Spleen (tissue), 11 donors: ENCODE measurements at regions not wholly inside any gene's neighbourhood (a gene's known extent, or its start where the extent isn't known, plus 50 kb on each side); places are given as distances from the start of the nearest gene placed in this dataset.

ENCODE experiments used
- DNase-seq: peaks from one replicate; pipeline ENCODE4 v3.0.0-alpha.2; 2020
- H3K27ac ChIP-seq, 8 donors: fragments of 200-600 bp; sonication (generic) in 7 of 8; 1 replicate in 4 of 8; 2 replicates in 4 of 8; pipeline versions ENCODE4 v1.5.0 to v1.8.0; 2016 to 2021; ENCODE audit warnings: inconsistent platforms in 4 of 8, mild to moderate bottlenecking in 4 of 8, moderate library complexity in 1 of 8
- H3K27me3 ChIP-seq, 7 donors: fragments of 200-600 bp; sonication (generic) in 6 of 7; replicated peaks in 1 of 7; 1 replicate in 4 of 7; 2 replicates in 3 of 7; pipeline versions ENCODE4 v1.5.0 to v1.8.0; 2016 to 2021; ENCODE audit warnings: inconsistent platforms in 3 of 7, mild to moderate bottlenecking in 1 of 7
- H3K36me3 ChIP-seq, 6 donors: fragments of 200-600 bp; sonication (generic) in 5 of 6; 1 replicate in 4 of 6; 2 replicates in 2 of 6; pipeline versions ENCODE4 v1.5.0 to v1.8.0; 2016 to 2021; ENCODE audit warnings: inconsistent platforms in 2 of 6
- H3K4me1 ChIP-seq, 6 donors: fragments of 200-600 bp; sonication (generic) in 5 of 6; 1 replicate in 3 of 6; 2 replicates in 3 of 6; pipeline versions ENCODE4 v1.5.0 to v1.8.0; 2016 to 2021; ENCODE audit warnings: inconsistent platforms in 3 of 6
- H3K4me3 ChIP-seq, 8 donors: fragments of 200-600 bp; sonication (generic) in 7 of 8; 1 replicate in 4 of 8; 2 replicates in 4 of 8; pipeline versions ENCODE4 v1.5.0 to v1.8.0; 2016 to 2021; ENCODE audit warnings: inconsistent platforms in 4 of 8, mild to moderate bottlenecking in 4 of 8, moderate library complexity in 2 of 8
- H3K9me3 ChIP-seq, 8 donors: fragments of 200-600 bp; sonication (generic) in 7 of 8; 1 replicate in 4 of 8; 2 replicates in 4 of 8; pipeline versions ENCODE4 v1.5.0 to v1.8.0; 2016 to 2021; ENCODE audit warnings: inconsistent platforms in 4 of 8
- CTCF ChIP-seq, 11 experiments: fragments of 200-600 bp in 7 of 11; fragments of 450-650 bp in 4 of 11; sonication (generic) in 4 of 11; IDR thresholded peaks in 8 of 11; conservative IDR thresholded peaks in 3 of 11; 1 replicate in 7 of 11; 2 replicates in 4 of 11; pipeline versions ENCODE4 v1.4.0 to v1.8.0; 2016 to 2021; ENCODE audit warnings: antibody characterized with exemption in 11 of 11, inconsistent platforms in 4 of 11, mild to moderate bottlenecking in 1 of 11
- POLR2A ChIP-seq, 3 donors: fragments of 450-650 bp; IDR thresholded peaks; one replicate each; pipeline ENCODE4 v1.5.1; 2017; ENCODE audit warnings: antibody characterized with exemption in 3 of 3, mild to moderate bottlenecking in 1 of 3
- POLR2AphosphoS5 ChIP-seq, 3 donors: sonication (generic); formaldehyde crosslinking; IDR thresholded peaks; one replicate each; pipeline ENCODE4 v1.5.1; 2017; ENCODE audit warnings: antibody characterized with exemption in 3 of 3
- WGBS, 5 donors: extraction: QIAGEN DNeasy Blood & Tissue Kit in 3 of 5; methylation state at CpG; one replicate each; pipeline versions ENCODE4 v1.1.5 to v1.1.7; 2013 to 2018; 5-methylcytosine and 5-hydroxymethylcytosine counted together
- intact Hi-C: fragments of 100-400 bp; cut with DNase I; formaldehyde crosslinking; loops from one replicate; pipeline ENCODE4 v1.15.0; 2023; ENCODE audit warnings: low total_unique reads
- donor health status: healthy with polysubstance abuse.
- donor health status: DM: no; HTN: no; CAD: no; lungs with moderate emphysema.
- donor health status: DM: no; HTN: no; CAD: no.
- donor health status: Bipolar disorder and iron deficiency.
- donor health status: healthy.
- donor health status: DM: no; HTN: no; CAD: no.
- donor health status: DM: yes; HTN: yes; CAD: no.

GRCh38 chr10:110363572-110364411, 59.1 kb upstream of the SMNDC1 start:
- peaks cover 0 to 12% (median 4%) of the 10 kb centered on the region in 6 donors for H3K4me1 ChIP-seq
- 80 to 97% (median 85%) methylated on average over 17 to 20 of the region's 20 CpGs for WGBS, 5 donors
- H3K27ac ChIP-seq = no peak overlapping the region
- intact Hi-C loops = loop anchor here (10.0 kb wide), 1 partner anchor 51 kb away; no protein-coding TSS in a partner anchor
- TF ChIP-seq POLR2AphosphoS5 (IDR thresholded peaks at IDR 0.05) (peak; percentile 44 to 52 (median 50)), CTCF (IDR thresholded peaks at IDR 0.05 in 8 of 11, conservative IDR thresholded peaks at IDR 0.05 in 3 of 11) (no peak)
- H3K9me3 ChIP-seq = no peaks in the 10 kb centered on the region
- no peaks in the 10 kb centered on the region for H3K36me3 ChIP-seq
- H3K27me3 ChIP-seq = no peaks in the 10 kb centered on the region
- no peak overlapping the region for H3K4me3 ChIP-seq
- no peak for DNase-seq

DNA sequence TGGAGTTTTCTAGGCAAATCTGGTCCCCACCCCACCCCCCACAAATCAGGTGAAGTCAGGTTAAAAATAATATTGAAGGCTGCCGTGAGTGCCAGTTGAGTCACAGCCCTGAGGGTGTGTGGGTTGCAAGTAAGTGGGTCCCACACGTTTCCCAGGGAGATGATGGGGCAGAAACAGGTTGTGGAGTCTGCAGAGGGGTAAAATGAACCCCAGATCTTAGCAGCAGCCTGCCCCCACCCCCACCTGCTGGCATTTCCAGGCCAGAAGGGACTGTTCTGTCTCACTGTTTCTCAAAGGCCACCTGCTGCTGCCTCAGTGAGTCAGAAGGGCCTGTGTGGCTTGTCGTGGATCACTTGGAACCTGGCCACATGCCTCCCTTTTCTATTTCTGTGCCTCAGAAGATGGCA, 59.8 kb upstream of the SMNDC1 start:
- H3K4me3 ChIP-seq = no peak overlapping the region
- 63 to 78% (median 73%) methylated on average over 3 of the region's 3 CpGs for WGBS, 5 donors
- peaks cover 0 to 6% (median 1%) of the 10 kb centered on the region in 6 donors for H3K4me1 ChIP-seq
- no peak for DNase-seq
- no peaks in the 10 kb centered on the region for H3K27me3 ChIP-seq
- no peaks in the 10 kb centered on the region for H3K36me3 ChIP-seq
- TF ChIP-seq POLR2AphosphoS5 (IDR thresholded peaks at IDR 0.05) (no peak), CTCF (IDR thresholded peaks at IDR 0.05 in 8 of 11, conservative IDR thresholded peaks at IDR 0.05 in 3 of 11) (no peak), POLR2A (IDR thresholded peaks at IDR 0.05) (no peak)
- intact Hi-C loops = loop anchor here (10.0 kb wide), 1 partner anchor 50 kb away; no protein-coding TSS in a partner anchor
- no peak overlapping the region for H3K27ac ChIP-seq
- no peaks in the 10 kb centered on the region for H3K9me3 ChIP-seq

- DNase-seq = no peak
- 91 to 97% (median 95%) methylated on average over 9 of the region's 9 CpGs for WGBS, 5 donors
- no peak overlapping the region for H3K4me3 ChIP-seq
These were observed 60.8 kb upstream of the SMNDC1 start for GRCh38 chr10:110365356-110366143.

More at GRCh38 chr10:110365356-110366143, 60.8 kb upstream of the SMNDC1 start:
- TF ChIP-seq CTCF (IDR thresholded peaks at IDR 0.05 in 8 of 11, conservative IDR thresholded peaks at IDR 0.05 in 3 of 11) (no peak), POLR2AphosphoS5 (IDR thresholded peaks at IDR 0.05) (no peak), POLR2A (IDR thresholded peaks at IDR 0.05) (no peak)
- Histone ChIP-seq H3K36me3 (no peaks in the 10 kb centered on the region), H3K4me1 (peaks cover 0 to 6% (median 1%) of the 10 kb centered on the region in 6 donors), H3K27me3 (no peaks in the 10 kb centered on the region), H3K9me3 (no peaks in the 10 kb centered on the region), H3K27ac (no peak overlapping the region)
- intact Hi-C loops = loop anchor here (10.0 kb wide), 1 partner anchor 49 kb away; no protein-coding TSS in a partner anchor
